Left lobe of liver (tissue), 2 donors: ENCODE measurements at regions not wholly inside any gene's neighbourhood (a gene's known extent, or its start where the extent isn't known, plus 50 kb on each side); places are given as distances from the start of the nearest gene placed in this dataset.

Source experiments
- ATAC-seq: fragments of 200-7000 bp; cut with Tn5 transposase; one replicate; pipeline ENCODE4 v1.9.1; 2020; ENCODE audit warnings: mild to moderate bottlenecking, moderate library complexity
- DNase-seq: peaks from one replicate; pipeline ENCODE4 v3.0.0-alpha.2; 2020; ENCODE audit warnings: low spot score
- donor health status: DM: no; HTN: no; CAD: no; lungs with moderate emphysema.
- donor health status: DM: no; HTN: yes; CAD: no.

- no peak for ATAC-seq
- no peak for DNase-seq
These were observed 186.0 kb downstream of the PAH start for GRCh38 chr12:102730996-102731395.

- ATAC-seq, result no peak
- no peak for DNase-seq
These were observed 188.4 kb downstream of the PAH start for GRCh38 chr12:102728506-102729242.

- DNase-seq (no peak), ATAC-seq (no peak)
These were observed 190.4 kb downstream of the PAH start for GRCh38 chr12:102726686-102727085.

GRCh38 chr12:102722147-102722546 is 194.9 kb downstream of the PAH start:
- DNase-seq, result no peak
- no peak for ATAC-seq

- no peak for ATAC-seq
- no peak for DNase-seq
These were observed 208.9 kb downstream of the PAH start for GRCh38 chr12:102708108-102708507.

GRCh38 chr12:102702447-102703114 is 214.5 kb downstream of the PAH start:
- ATAC-seq (peak; percentile 90), DNase-seq (peak; percentile 49)

GRCh38 chr12:102696045-102696444 is 215.7 kb upstream of the IGF1 start:
- no peak for DNase-seq
- ATAC-seq, result no peak

GRCh38 chr12:102694903-102695302 is 214.5 kb upstream of the IGF1 start:
- no peak for DNase-seq
- peak; percentile 29 for ATAC-seq

- DNase-seq (peak; percentile 52), ATAC-seq (peak; percentile 92)
These were observed 211.6 kb upstream of the IGF1 start for GRCh38 chr12:102691773-102692555.

- ATAC-seq (no peak), DNase-seq (no peak)
These were observed 209.9 kb upstream of the IGF1 start for GRCh38 chr12:102690253-102690652.

GRCh38 chr12:102689701-102690100 is 209.3 kb upstream of the IGF1 start:
- no peak for ATAC-seq
- DNase-seq, result no peak

GRCh38 chr12:102687523-102687922 is 207.2 kb upstream of the IGF1 start:
- ATAC-seq (no peak), DNase-seq (no peak)

- ATAC-seq (no peak), DNase-seq (no peak)
These were observed 205.5 kb upstream of the IGF1 start for GRCh38 chr12:102685841-102686240.

- no peak for DNase-seq
- ATAC-seq, result no peak
These were observed 204.8 kb upstream of the IGF1 start for GRCh38 chr12:102685172-102685571.

- no peak for ATAC-seq
- DNase-seq, result no peak
These were observed 202.3 kb upstream of the IGF1 start for GRCh38 chr12:102682366-102683289.

- no peak for ATAC-seq
- no peak for DNase-seq
These were observed 201.4 kb upstream of the IGF1 start for GRCh38 chr12:102681747-102682146.

- DNase-seq, result no peak
- no peak for ATAC-seq
These were observed 200.9 kb upstream of the IGF1 start for GRCh38 chr12:102681309-102681708.

- peak; percentile 55 for ATAC-seq
These were observed 199.9 kb upstream of the IGF1 start for GRCh38 chr12:102680304-102680703.

GRCh38 chr12:102676812-102677211 is 196.4 kb upstream of the IGF1 start:
- peak; percentile 47 for DNase-seq
- peak; percentile 79 for ATAC-seq

More at GRCh38 chr12:102680304-102680703, 199.9 kb upstream of the IGF1 start:
- no peak for DNase-seq

GRCh38 chr12:102675672-102676071 is 195.3 kb upstream of the IGF1 start:
- DNase-seq (no peak), ATAC-seq (no peak)

- no peak for ATAC-seq
- no peak for DNase-seq
These were observed 193.2 kb upstream of the IGF1 start for GRCh38 chr12:102673606-102674005.
